ENCODE measurements at regions not wholly inside any gene's neighbourhood (a gene's known extent, or its start where the extent isn't known, plus 50 kb on each side); places are given as distances from the start of the nearest gene placed in this dataset.

GRCh38 chr13:47837104-47837880 is 163.8 kb downstream of the SUCLA2 start:
- no peaks in the 10 kb centered on the region for H3K27me3 ChIP-seq (ENCODE audit: control insufficient read depth in 2 of 2, insufficient read depth in 2 of 2, low read length in 2 of 2)
- Mint-ChIP-seq H3K27me3 (ENCODE audit: low read depth in 3 of 3) (peaks cover 0 to 2% (median 2%) of the 10 kb centered on the region in 3 donors), H3K27ac (peak overlapping the region in 1 of 7 donors; percentile 55), H3K4me1 (no peaks in the 10 kb centered on the region), H3K36me3 (no peaks in the 10 kb centered on the region), H3K9me3 (peaks cover 0 to 3% (median 0%) of the 10 kb centered on the region in 7 donors), H3K4me3 (no peak overlapping the region)
- H3K36me3 ChIP-seq (replicated peaks in 1 of 2; ENCODE audit: control insufficient read depth in 1 of 2, insufficient read depth in 2 of 2, low read length in 2 of 2): no peaks in the 10 kb centered on the region
- no peak for DNase-seq
- TF ChIP-seq CTCF (IDR thresholded peaks at IDR 0.05): no peak
- no peaks in the 10 kb centered on the region for H3K79me2 ChIP-seq (ENCODE audit: insufficient read depth, low read length)
- no peak overlapping the region for H3K4me3 ChIP-seq (replicated peaks in 1 of 3; ENCODE audit: low read depth in 2 of 3, low read length in 3 of 3)
- H3K4me1 ChIP-seq (ENCODE audit: control insufficient read depth in 1 of 2, insufficient read depth in 2 of 2, low read length in 2 of 2): no peaks in the 10 kb centered on the region
- no peaks in the 10 kb centered on the region for H4K20me1 ChIP-seq (ENCODE audit: insufficient read depth, low read length)
- no peaks in the 10 kb centered on the region for H3K9me3 ChIP-seq (replicated peaks in 1 of 2; ENCODE audit: control insufficient read depth in 1 of 2, insufficient read depth in 1 of 2, low read length in 2 of 2)
- no peak overlapping the region for H3K9ac ChIP-seq (ENCODE audit: insufficient read depth, low read length, poor library complexity, severe bottlenecking)
- no peak overlapping the region for H2AFZ ChIP-seq (ENCODE audit: insufficient read depth, low read depth, low read length, poor library complexity, severe bottlenecking)
- 90% methylated on average over 2 of the region's 5 CpGs for WGBS (ENCODE audit: insufficient coverage)
- no peak overlapping the region for H3K27ac ChIP-seq (ENCODE audit: low read depth in 1 of 2, low read length in 2 of 2)
- H3K4me2 ChIP-seq (replicated peaks; ENCODE audit: extremely low read depth, low read length, poor library complexity, severe bottlenecking): no peak overlapping the region
- intact Hi-C loops (cut with micrococcal nuclease): no loop called here

DNA sequence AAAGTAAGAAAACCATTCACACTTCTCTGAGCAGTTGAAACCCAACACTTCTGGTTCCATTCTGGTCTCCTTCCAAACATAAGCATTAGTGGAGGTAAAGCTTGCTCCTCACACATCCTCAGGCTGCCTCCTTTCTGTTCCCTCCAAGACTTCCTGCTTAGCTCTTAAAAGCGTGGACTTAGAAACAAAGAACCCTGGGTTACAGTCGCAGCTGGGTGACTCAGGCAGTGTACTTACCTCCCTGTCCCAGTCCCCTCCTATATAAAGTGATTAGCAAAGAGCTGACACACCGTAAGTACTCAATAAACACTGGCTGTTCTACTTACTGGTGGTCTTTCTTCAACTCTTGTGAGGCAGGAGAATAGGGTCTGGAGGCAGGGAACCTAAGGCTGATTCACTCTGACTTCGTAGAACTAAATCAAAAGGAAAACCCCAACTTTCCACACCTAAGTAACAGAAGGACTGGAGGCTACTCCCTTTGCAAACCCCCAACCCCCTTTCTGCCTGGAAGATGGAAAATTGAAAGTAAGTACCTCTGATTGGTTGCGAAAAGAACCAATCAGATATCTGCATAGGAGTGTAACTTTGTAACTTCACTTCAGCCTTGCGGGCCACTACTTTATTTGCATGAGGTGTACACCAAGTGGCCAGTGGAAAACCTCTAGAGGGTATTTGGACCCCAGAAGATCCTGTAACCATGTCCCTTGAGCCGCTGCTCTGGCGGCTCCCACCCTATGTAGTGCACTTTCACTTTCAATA is 165.4 kb downstream of the SUCLA2 start:
- H3K27me3 ChIP-seq (ENCODE audit: control insufficient read depth in 2 of 2, insufficient read depth in 2 of 2, low read length in 2 of 2): no peaks in the 10 kb centered on the region
- Mint-ChIP-seq H3K4me1 (no peaks in the 10 kb centered on the region), H3K36me3 (no peaks in the 10 kb centered on the region), H3K9me3 (peaks cover 0 to 1% (median 0%) of the 10 kb centered on the region in 7 donors), H3K27ac (no peak overlapping the region), H3K27me3 (ENCODE audit: low read depth in 3 of 3) (no peaks in the 10 kb centered on the region), H3K4me3 (no peak overlapping the region)
- no peak overlapping the region for H3K4me3 ChIP-seq (replicated peaks in 1 of 3; ENCODE audit: low read depth in 2 of 3, low read length in 3 of 3)
- intact Hi-C loops (cut with micrococcal nuclease): no loop called here
- TF ChIP-seq CTCF (IDR thresholded peaks at IDR 0.05): no peak
- no peak overlapping the region for H3K9ac ChIP-seq (ENCODE audit: insufficient read depth, low read length, poor library complexity, severe bottlenecking)
- H3K79me2 ChIP-seq (ENCODE audit: insufficient read depth, low read length): no peaks in the 10 kb centered on the region
- no peak overlapping the region for H3K27ac ChIP-seq (ENCODE audit: low read depth in 1 of 2, low read length in 2 of 2)
- no peak for DNase-seq
- no peak overlapping the region for H3K4me2 ChIP-seq (replicated peaks; ENCODE audit: extremely low read depth, low read length, poor library complexity, severe bottlenecking)
- no peaks in the 10 kb centered on the region for H3K9me3 ChIP-seq (replicated peaks in 1 of 2; ENCODE audit: control insufficient read depth in 1 of 2, insufficient read depth in 1 of 2, low read length in 2 of 2)
- no peaks in the 10 kb centered on the region for H4K20me1 ChIP-seq (ENCODE audit: insufficient read depth, low read length)
- no peaks in the 10 kb centered on the region for H3K4me1 ChIP-seq (ENCODE audit: control insufficient read depth in 1 of 2, insufficient read depth in 2 of 2, low read length in 2 of 2)
- H3K36me3 ChIP-seq (replicated peaks in 1 of 2; ENCODE audit: control insufficient read depth in 1 of 2, insufficient read depth in 2 of 2, low read length in 2 of 2): no peaks in the 10 kb centered on the region
- WGBS (ENCODE audit: insufficient coverage): 100% methylated on average over 1 of the region's 8 CpGs
- no peak overlapping the region for H2AFZ ChIP-seq (ENCODE audit: insufficient read depth, low read depth, low read length, poor library complexity, severe bottlenecking)
